ENCODE measurements at regions not wholly inside any gene's neighbourhood (a gene's known extent, or its start where the extent isn't known, plus 50 kb on each side); places are given as distances from the start of the nearest gene placed in this dataset.

- H3K27ac ChIP-seq (ENCODE audit: insufficient read length, low read depth, low read length): no peak overlapping the region
Measured at GRCh38 chr18:57223144-57223870, 76.4 kb downstream of the BOD1L2 start.

More at GRCh38 chr18:57223144-57223870, 76.4 kb downstream of the BOD1L2 start:
- Histone ChIP-seq H2BK20ac (ENCODE audit: low read depth, low read length, poor library complexity, severe bottlenecking) (no peak overlapping the region), H3K56ac (ENCODE audit: insufficient read length, low read depth, low read length) (no peak overlapping the region), H2AK5ac (ENCODE audit: insufficient read length, low read length) (no peak overlapping the region), H3K79me2 (ENCODE audit: insufficient read depth, low read length) (no peaks in the 10 kb centered on the region), H2BK12ac (ENCODE audit: insufficient read length, low read depth, low read length) (no peak overlapping the region), H3T11ph (ENCODE audit: low read length) (no peak overlapping the region), H3K27me3 (ENCODE audit: insufficient read depth, low read length) (no peaks in the 10 kb centered on the region), H4K20me1 (ENCODE audit: control insufficient read depth, insufficient read depth, insufficient read length) (no peaks in the 10 kb centered on the region), H3K4me1 (ENCODE audit: insufficient read depth, low read length) (peaks cover 5% of the 10 kb centered on the region; the same call in 1 of the 2 replicates), H3K9ac (ENCODE audit: extremely low read depth, insufficient read length, low read length) (no peak overlapping the region), H3K4me2 (ENCODE audit: insufficient read depth, insufficient read length, low read length) (no peak overlapping the region), H4K5ac (ENCODE audit: insufficient read length, low read depth, low read length) (no peak overlapping the region), H4K91ac (ENCODE audit: insufficient read length, low read depth, low read length) (no peak overlapping the region), H2BK5ac (ENCODE audit: insufficient read length, low read length) (no peak overlapping the region), H4K8ac (replicated peaks; ENCODE audit: insufficient read length, low read depth, low read length) (no peak overlapping the region), H3K18ac (ENCODE audit: insufficient read length, low read depth, low read length) (no peak overlapping the region), H2AFZ (ENCODE audit: low read length) (no peak overlapping the region), H2BK120ac (ENCODE audit: low read depth, low read length, poor library complexity, severe bottlenecking) (no peak overlapping the region), H3K4ac (ENCODE audit: low read depth, low read length) (no peak overlapping the region), H3K14ac (ENCODE audit: insufficient read depth, low read length) (no peak overlapping the region), H3K23ac (ENCODE audit: insufficient read length, low read depth, low read length) (no peak overlapping the region), H3K23me2 (ENCODE audit: insufficient read length, low read depth, low read length, poor library complexity, severe bottlenecking) (no peaks in the 10 kb centered on the region), H3K79me1 (ENCODE audit: insufficient read depth, low read depth, low read length, poor library complexity, severe bottlenecking) (no peaks in the 10 kb centered on the region), H2BK15ac (ENCODE audit: low read depth, low read length) (no peak overlapping the region), H3K9me3 (ENCODE audit: control insufficient read depth, low read depth, low read length) (no peaks in the 10 kb centered on the region)
- peaks cover 19 to 26% of the 10 kb centered on the region in 2 experiments for H3K4me1 Mint-ChIP-seq
- H3K27ac Mint-ChIP-seq: no peak overlapping the region; a peak in 1 of 7 replicates
- no CpG with 5 or more reads among the region's 4 CpGs for WGBS (ENCODE audit: extremely low coverage, insufficient read length, low lambda C conversion rate)
- no peak overlapping the region for H3K4me3 Mint-ChIP-seq
- peaks cover 5% of the 10 kb centered on the region for H3K27me3 Mint-ChIP-seq (ENCODE audit: low read depth)
- H3K9me3 Mint-ChIP-seq: peaks cover 0 to under 1% of the 10 kb centered on the region in 2 experiments; a peak in 1 of 5 replicates
- no peak for DNase-seq
- H3K36me3 Mint-ChIP-seq (ENCODE audit: insufficient read depth in 1 of 3, low read depth in 3 of 3): no peaks in the 10 kb centered on the region; a peak in 2 of 7 replicates
- TF ChIP-seq CTCF (conservative IDR thresholded peaks at IDR 0.05): no peak
